ENCODE measurements at regions not wholly inside any gene's neighbourhood (a gene's known extent, or its start where the extent isn't known, plus 50 kb on each side); places are given as distances from the start of the nearest gene placed in this dataset.
"Not testable (repeated sequence)": the region's sequence is repeated elsewhere in the genome, so short reads cannot be mapped to it uniquely, and the experiment has no call there.

GRCh38 chr6:26957399-26958127, 289.9 kb upstream of the PRSS16 start:
- not testable (repeated sequence) for DNase-seq (ENCODE audit: low read depth)

GRCh38 chr6:26961236-26961635, 286.3 kb upstream of the PRSS16 start:
- not testable (repeated sequence) for DNase-seq (ENCODE audit: low read depth)

GRCh38 chr6:27002447-27002846, 245.1 kb upstream of the PRSS16 start:
- DNase-seq (ENCODE audit: low read depth) = no peak

- DNase-seq (ENCODE audit: low read depth) = no peak
Observed at GRCh38 chr6:27007020-27007419, 240.5 kb upstream of the PRSS16 start.

- not testable (repeated sequence) for DNase-seq (ENCODE audit: low read depth)
Observed at GRCh38 chr6:27008613-27009012, 238.9 kb upstream of the PRSS16 start.

- not testable (repeated sequence) for DNase-seq (ENCODE audit: low read depth)
Observed at GRCh38 chr6:27014053-27014452, 233.4 kb upstream of the PRSS16 start.

GRCh38 chr6:27016689-27017088, 230.8 kb upstream of the PRSS16 start:
- DNase-seq (ENCODE audit: low read depth) = no peak

- DNase-seq (ENCODE audit: low read depth) = not testable (repeated sequence)
Observed at GRCh38 chr6:27018401-27018800, 229.1 kb upstream of the PRSS16 start.

- DNase-seq (ENCODE audit: low read depth) = peak; percentile 50
Observed at GRCh38 chr6:27019651-27020552, 227.6 kb upstream of the PRSS16 start.

GRCh38 chr6:27020553-27020880, 227.0 kb upstream of the PRSS16 start:
- no peak for DNase-seq (ENCODE audit: low read depth)

- DNase-seq (ENCODE audit: low read depth) = no peak
Observed at GRCh38 chr6:27023664-27024063, 223.8 kb upstream of the PRSS16 start.

GRCh38 chr6:27025351-27025750, 222.2 kb upstream of the PRSS16 start:
- no peak for DNase-seq (ENCODE audit: low read depth)

GRCh38 chr6:27026361-27026760, 221.1 kb upstream of the PRSS16 start:
- DNase-seq (ENCODE audit: low read depth) = no peak

- no peak for DNase-seq (ENCODE audit: low read depth)
Observed at GRCh38 chr6:27031302-27031701, 216.2 kb upstream of the PRSS16 start.

GRCh38 chr6:27038498-27038897, 209.0 kb upstream of the PRSS16 start:
- no peak for DNase-seq (ENCODE audit: low read depth)

GRCh38 chr6:27040244-27041042, 207.1 kb upstream of the PRSS16 start:
- DNase-seq (ENCODE audit: low read depth) = no peak

- no peak for DNase-seq (ENCODE audit: low read depth)
Observed at GRCh38 chr6:27043244-27043643, 204.3 kb upstream of the PRSS16 start.

GRCh38 chr6:27045131-27045530, 202.4 kb upstream of the PRSS16 start:
- not testable (repeated sequence) for DNase-seq (ENCODE audit: low read depth)

GRCh38 chr6:27047725-27048124, 199.8 kb upstream of the PRSS16 start:
- not testable (repeated sequence) for DNase-seq (ENCODE audit: low read depth)

GRCh38 chr6:27049863-27050781, 197.4 kb upstream of the PRSS16 start:
- DNase-seq (ENCODE audit: low read depth) = no peak

GRCh38 chr6:27052082-27052730, 195.3 kb upstream of the PRSS16 start:
- not testable (repeated sequence) for DNase-seq (ENCODE audit: low read depth)

Measured in GM04503 (cell line).